NCI-H2196 (cell line): ENCODE measurements at regions not wholly inside any gene's neighbourhood (a gene's known extent, or its start where the extent isn't known, plus 50 kb on each side); places are given as distances from the start of the nearest gene placed in this dataset.
"Not testable (repeated sequence)": the region's sequence is repeated elsewhere in the genome, so short reads cannot be mapped to it uniquely, and the experiment has no call there.

ENCODE experiments used
- DNase-seq: peaks from one replicate; lab custom pipeline; 2025; ENCODE audit not compliant: unreplicated experiment; lab: John Stamatoyannopoulos, UW

- DNase-seq: not testable (repeated sequence)
Observed at GRCh38 chr11:38746516-38746915, 2148.5 kb upstream of the RAG2 start.

DNA sequence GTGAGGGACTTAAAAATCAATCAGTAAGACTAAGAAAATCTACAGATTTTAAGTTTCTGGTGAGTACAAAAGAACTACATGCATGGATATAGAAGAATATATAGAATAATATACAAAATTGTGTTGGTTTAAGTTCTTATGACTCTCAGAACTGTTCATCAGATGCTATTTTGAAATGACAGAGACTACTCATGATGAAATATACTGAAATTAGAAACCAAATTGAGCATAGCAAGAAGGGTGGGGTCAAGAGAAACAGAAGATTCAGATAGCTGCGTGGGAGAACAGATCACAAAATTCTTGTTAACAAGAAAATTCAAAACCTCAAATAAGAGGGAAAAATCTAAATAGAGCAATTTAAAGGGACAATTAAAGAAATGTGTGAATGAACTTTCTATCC is 2125.3 kb upstream of the RAG2 start:
- DNase-seq: no peak

DNA sequence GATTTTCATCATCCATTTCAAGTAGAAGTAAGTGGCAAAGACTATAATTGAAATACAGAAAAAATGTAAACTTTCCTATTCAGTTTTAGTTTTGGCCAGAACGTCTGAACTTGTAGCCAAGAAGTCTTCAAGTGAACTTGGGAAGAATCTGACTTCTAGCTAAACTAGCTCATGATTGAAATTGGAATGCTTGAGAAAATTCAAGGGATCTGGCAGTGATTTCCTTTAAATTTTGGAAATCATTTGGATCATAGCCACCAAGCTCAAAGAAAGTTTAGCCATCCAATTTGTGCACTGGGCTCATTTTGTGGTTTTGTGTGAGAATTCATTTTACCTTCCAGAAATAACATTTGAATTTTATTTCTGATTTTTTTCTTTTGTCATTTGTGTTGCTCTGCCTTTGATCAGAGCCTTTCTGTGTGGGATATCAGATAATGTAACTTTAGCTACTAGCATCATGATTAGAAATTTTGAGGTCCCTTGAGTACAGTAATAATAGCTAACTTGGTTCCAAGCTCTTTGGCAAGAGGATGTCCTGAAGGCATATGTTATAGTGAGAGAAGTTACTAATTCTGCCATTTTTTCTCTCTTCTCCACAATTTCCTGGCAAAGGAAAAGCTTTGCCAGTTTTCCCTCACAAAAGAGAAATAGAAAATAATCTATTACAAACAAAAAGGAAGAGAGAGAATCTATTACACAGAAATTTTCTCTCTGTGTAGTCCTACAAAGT is 2123.7 kb upstream of the RAG2 start:
- no peak for DNase-seq

- no peak for DNase-seq
Observed at GRCh38 chr11:38718659-38719058, 2120.6 kb upstream of the RAG2 start.

- DNase-seq: no peak
Observed at GRCh38 chr11:38718049-38718448, 2120.0 kb upstream of the RAG2 start.

DNA sequence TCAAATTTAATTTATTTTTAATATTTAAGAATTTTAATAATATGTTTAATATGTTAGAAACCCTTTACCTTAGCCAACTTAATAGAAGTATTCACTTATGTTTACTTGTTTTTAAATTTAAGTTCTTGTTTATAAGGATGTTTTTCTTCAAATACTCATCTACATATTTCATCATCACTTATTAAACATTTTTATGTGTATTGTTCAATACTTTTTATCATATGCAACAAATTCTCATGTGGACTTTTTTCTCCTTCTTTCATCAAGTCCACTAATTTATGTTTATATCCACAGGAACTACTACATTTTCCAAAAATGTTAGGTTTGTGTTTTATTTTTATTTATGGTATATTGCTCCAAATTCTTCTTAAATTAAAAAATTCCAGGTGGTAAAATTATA is 2113.1 kb upstream of the RAG2 start:
- DNase-seq: no peak

- DNase-seq: no peak
Observed at GRCh38 chr11:38710262-38710661, 2112.2 kb upstream of the RAG2 start.

DNA sequence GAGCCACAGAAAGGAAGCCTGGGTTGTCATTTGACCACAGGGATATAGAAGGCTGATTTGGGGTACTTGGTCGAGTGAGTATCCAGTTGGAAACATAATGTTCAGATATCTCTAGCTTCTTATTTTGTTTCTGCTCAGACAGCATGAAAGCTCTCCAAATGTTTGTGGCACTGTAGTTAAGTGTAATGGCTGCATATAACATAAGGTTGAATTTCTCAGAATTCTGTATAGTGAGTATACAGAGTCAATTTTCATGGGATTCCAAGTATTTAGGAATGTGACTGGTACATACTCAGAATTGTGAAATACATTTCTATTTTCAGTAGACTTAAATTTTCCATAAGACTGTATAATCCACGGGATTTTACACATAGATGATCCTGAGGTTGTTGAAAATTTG is 2102.1 kb upstream of the RAG2 start:
- DNase-seq: no peak

GRCh38 chr11:38693306-38693705 is 2095.3 kb upstream of the RAG2 start:
- no peak for DNase-seq

DNA sequence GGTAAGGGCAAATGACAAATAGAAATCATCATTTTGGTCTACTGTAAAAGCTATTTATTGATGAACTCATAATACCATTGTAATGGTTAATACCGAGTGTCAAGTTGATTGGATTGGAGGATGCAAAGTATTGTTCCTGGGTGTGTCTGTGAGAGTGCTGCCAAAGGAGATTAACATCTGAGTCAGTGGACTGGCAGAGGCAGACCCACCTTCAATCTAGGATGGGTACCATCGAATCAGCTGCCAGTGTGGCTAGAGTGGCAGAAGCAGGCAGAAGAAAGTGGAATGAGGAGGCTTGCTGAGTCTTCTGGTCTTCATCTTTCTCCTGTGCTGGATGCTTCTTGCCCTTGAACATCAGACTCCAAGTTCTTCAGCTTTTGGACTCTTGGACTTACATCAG is 2092.2 kb upstream of the RAG2 start:
- DNase-seq: not testable (repeated sequence)

GRCh38 chr11:38687008-38687407 is 2089.0 kb upstream of the RAG2 start:
- DNase-seq: no peak

DNA sequence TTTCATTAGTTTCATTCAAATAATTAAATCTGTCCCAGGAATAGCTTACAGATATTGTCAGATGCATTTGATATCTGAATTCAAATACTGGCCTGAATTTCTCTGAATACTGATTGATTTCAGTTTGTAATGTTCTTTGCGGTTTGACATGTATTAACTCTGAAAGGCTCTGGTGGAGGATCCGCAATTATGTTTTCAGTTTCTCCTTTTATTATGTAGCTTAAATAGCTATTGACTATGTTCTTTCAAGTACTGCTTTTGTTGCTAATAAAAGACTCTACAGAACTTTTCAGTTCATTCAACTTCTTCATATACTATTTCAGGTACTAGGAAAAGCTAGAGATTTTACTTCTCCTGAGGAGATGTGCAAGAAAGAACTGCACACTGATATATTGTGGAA is 2085.4 kb upstream of the RAG2 start:
- DNase-seq: no peak

DNA sequence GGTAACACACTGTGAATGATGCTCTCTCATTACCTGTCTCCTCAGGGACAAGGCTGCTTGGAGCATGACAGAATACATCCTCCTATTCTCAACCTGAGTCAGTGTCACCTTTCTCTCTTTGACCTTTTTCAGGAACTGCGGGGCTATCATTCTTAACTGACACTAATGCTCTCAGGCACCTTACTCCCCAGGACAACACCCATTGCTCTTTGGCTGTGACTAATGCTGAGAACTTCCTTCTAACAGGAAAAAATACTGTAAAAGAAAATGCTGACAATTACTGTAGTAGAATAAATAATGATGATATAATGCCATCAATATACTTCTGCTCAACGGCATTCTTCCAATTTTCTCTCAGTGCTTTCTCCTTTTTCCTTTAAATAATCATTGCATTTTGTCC is 2082.7 kb upstream of the RAG2 start:
- no peak for DNase-seq

DNA sequence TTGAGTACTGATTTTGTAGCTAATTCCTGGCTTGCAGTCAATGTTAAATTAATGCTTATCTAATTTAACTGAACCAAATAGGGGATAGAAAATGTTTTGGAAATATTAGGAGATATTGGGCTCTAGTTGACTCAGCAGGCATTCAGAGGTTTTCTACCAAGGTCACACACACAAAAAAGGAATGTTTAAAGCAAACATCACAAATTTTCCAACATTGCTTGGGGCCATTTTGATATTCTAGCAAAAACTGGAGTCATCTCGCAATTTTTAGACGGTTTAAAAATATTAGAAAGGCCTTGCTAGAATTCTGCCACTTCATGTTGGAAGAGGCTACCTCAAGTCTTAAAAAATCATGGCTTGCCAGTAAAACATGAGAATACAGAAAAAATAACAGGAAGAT is 2082.1 kb upstream of the RAG2 start:
- DNase-seq: no peak

GRCh38 chr11:38672445-38672844 is 2074.4 kb upstream of the RAG2 start:
- DNase-seq: no peak

- DNase-seq: no peak
Observed at GRCh38 chr11:38667359-38667758, 2069.3 kb upstream of the RAG2 start.

DNA sequence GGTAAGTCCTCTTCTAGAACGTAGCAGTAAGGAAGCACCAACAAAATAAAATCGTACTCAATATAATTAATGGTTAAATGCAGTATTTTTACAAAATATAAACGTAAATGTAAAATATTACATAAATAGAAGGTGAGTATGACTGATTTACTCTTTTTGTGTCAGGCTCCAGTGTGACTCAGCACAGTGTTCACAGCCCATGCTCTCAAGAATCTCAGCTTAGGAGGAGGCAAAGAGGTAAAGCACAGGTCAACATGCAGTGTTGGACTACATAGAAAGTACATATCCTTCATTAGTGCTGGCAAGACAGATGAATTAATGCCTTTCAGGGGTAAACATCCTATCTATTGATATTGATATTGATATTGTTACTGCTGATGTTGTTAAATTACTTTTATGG is 2050.6 kb upstream of the RAG2 start:
- DNase-seq: no peak

GRCh38 chr11:38646382-38646781 is 2048.3 kb upstream of the RAG2 start:
- no peak for DNase-seq

DNA sequence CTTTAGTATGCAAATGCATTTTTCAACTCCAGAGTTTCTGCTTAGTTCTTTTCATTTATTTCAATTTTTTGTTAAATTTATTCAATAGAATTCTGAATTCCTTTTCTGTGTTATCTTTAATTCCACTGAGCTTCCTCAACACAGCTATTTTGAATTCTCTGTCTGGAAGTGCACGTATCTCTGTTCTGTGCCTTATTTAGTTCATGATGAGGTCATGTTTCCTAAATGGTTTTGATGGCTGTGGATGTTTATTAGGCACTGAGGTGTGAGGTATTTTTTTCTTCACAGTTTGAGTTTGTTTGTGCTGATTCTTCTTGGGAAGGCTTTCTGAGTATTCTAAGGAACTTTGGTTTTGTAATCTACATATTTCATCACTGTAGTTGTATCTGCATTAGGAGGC is 2042.8 kb upstream of the RAG2 start:
- DNase-seq: no peak

- no peak for DNase-seq
Observed at GRCh38 chr11:38612701-38613100, 2014.7 kb upstream of the RAG2 start.

DNA sequence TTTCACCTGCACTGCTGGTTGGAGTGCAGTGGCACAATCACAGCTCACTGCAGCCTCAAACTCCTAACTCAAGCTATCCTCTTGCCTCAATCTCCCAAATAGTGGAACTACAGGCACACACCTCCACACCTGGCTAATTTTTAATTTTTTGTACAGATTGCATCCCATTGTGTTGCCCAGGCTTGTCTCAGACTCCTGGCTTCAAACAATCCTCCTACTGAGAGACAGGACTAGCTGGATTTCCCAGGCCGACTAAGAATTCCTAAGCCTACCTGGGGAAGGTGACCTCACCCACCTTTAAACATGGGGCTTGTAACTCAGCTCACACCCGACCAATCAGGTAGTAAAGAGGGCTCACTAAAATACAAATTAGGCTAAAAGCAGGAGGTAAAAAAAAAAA is 2003.3 kb upstream of the RAG2 start:
- not testable (repeated sequence) for DNase-seq

DNA sequence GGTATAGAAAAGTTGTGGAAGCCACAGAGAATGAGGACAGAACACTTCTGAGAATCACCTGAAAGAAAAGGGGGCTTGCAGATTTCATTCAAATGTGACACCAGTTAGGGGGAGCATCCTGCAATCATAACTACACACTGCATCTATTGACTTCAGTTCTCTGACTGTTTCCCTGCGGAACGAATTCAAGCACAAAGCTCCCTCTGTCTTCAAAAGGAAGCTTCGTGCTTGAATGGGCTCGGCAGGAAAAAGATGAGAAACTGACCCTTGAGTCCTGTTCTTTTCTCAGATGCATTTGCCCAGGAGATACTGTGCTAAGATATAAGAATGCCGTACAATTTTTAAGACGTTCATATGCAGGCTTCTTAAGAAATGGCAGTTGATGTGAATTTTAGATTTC is 2000.4 kb upstream of the RAG2 start:
- DNase-seq: no peak

GRCh38 chr11:38595359-38596016 is 1997.5 kb upstream of the RAG2 start:
- not testable (repeated sequence) for DNase-seq
